ENCODE measurements at regions not wholly inside any gene's neighbourhood (a gene's known extent, or its start where the extent isn't known, plus 50 kb on each side); places are given as distances from the start of the nearest gene placed in this dataset.

- TF ChIP-seq CTCF (conservative IDR thresholded peaks at IDR 0.05) (no peak), ZFX (IDR thresholded peaks at IDR 0.05) (no peak)
Measured at GRCh38 chr1:10864776-10865175, 68.3 kb upstream of the CASZ1 start.

Data from C4-2B (cell line).